M059J (cell line): ENCODE measurements at regions not wholly inside any gene's neighbourhood (a gene's known extent, or its start where the extent isn't known, plus 50 kb on each side); places are given as distances from the start of the nearest gene placed in this dataset.
"Not testable (repeated sequence)": the region's sequence is repeated elsewhere in the genome, so short reads cannot be mapped to it uniquely, and the experiment has no call there.

Experiments
- DNase-seq: peaks from one replicate; pipeline ENCODE4 v3.0.0-alpha.2; 2012; ENCODE audit warnings: low read depth

GRCh38 chr2:145931781-145932395 is 1412.0 kb upstream of the ZEB2 start:
- DNase-seq: peak; percentile 1

GRCh38 chr2:145930318-145930717 is 1410.4 kb upstream of the ZEB2 start:
- no peak for DNase-seq

GRCh38 chr2:145927131-145927950 is 1407.4 kb upstream of the ZEB2 start:
- no peak for DNase-seq

- no peak for DNase-seq
Measured at GRCh38 chr2:145925591-145925990, 1405.7 kb upstream of the ZEB2 start.

GRCh38 chr2:145919477-145919876 is 1399.6 kb upstream of the ZEB2 start:
- no peak for DNase-seq

GRCh38 chr2:145918951-145919350 is 1399.0 kb upstream of the ZEB2 start:
- DNase-seq: no peak

- no peak for DNase-seq
Measured at GRCh38 chr2:145916799-145917198, 1396.9 kb upstream of the ZEB2 start.

GRCh38 chr2:145914716-145915115 is 1394.8 kb upstream of the ZEB2 start:
- no peak for DNase-seq

- no peak for DNase-seq
Measured at GRCh38 chr2:145910416-145910815, 1390.5 kb upstream of the ZEB2 start.

GRCh38 chr2:145909766-145910165 is 1389.8 kb upstream of the ZEB2 start:
- DNase-seq: no peak

GRCh38 chr2:145909175-145909755 is 1389.3 kb upstream of the ZEB2 start:
- DNase-seq: no peak

GRCh38 chr2:145906354-145906753 is 1386.4 kb upstream of the ZEB2 start:
- peak; percentile 47 for DNase-seq

- DNase-seq: no peak
Measured at GRCh38 chr2:145905371-145905770, 1385.5 kb upstream of the ZEB2 start.

GRCh38 chr2:145897151-145897550 is 1377.2 kb upstream of the ZEB2 start:
- no peak for DNase-seq

- no peak for DNase-seq
Measured at GRCh38 chr2:145887915-145888314, 1368.0 kb upstream of the ZEB2 start.

- not testable (repeated sequence) for DNase-seq
Measured at GRCh38 chr2:145880997-145881396, 1361.1 kb upstream of the ZEB2 start.

- DNase-seq: no peak
Measured at GRCh38 chr2:145875016-145875415, 1355.1 kb upstream of the ZEB2 start.

- peak; percentile 8 for DNase-seq
Measured at GRCh38 chr2:145874466-145874865, 1354.5 kb upstream of the ZEB2 start.

GRCh38 chr2:145864501-145864900 is 1344.6 kb upstream of the ZEB2 start:
- no peak for DNase-seq

GRCh38 chr2:145861940-145862339 is 1342.0 kb upstream of the ZEB2 start:
- no peak for DNase-seq

- DNase-seq: no peak
Measured at GRCh38 chr2:145860083-145860482, 1340.2 kb upstream of the ZEB2 start.

- no peak for DNase-seq
Measured at GRCh38 chr2:145855142-145855541, 1335.2 kb upstream of the ZEB2 start.
